HG02642 (cell line): ENCODE measurements at regions not wholly inside any gene's neighbourhood (a gene's known extent, or its start where the extent isn't known, plus 50 kb on each side); places are given as distances from the start of the nearest gene placed in this dataset.
A peak's percentile ranks its signal among the peaks of the same experiment; 100 is the strongest.

Experiments used
- ATAC-seq: cut with Tn5 transposase; IDR thresholded peaks from one replicate; pipeline ENCODE4 v1.9.1; 2021; ENCODE audit warnings: mild to moderate bottlenecking; ENCODE audit not compliant: unreplicated experiment, poor library complexity

DNA sequence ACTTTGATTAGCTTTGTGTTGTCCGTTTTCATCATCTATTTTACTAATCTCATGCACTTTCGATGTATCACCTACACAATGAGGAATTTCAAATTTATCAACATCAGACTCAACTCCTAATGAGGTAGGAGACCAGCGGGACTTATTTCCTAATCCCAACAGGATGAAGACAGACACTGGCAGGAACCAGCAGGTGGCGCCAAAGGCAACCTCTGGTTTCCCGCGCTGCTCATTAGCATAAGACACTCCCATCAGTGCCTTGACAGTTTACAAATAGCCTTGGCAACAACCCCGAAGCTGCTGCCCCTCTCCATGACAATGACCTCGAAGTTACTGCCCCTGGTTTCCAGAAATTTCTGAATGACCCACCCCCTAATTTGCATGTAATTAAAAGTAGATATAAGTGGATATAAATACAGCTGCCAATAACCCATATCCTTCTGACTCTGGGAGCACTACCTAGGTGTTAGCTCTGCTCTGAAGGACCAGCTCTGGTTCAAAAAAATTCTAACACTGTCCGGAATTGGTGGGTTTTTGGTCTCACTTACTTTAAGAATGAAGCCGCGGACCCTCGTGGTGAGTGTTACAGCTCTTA, 974.8 kb downstream of the ADGRL2 start:
- ATAC-seq = no peak

GRCh38 chr1:82762829-82763532, 962.2 kb downstream of the ADGRL2 start:
- ATAC-seq = peak; percentile 75

DNA sequence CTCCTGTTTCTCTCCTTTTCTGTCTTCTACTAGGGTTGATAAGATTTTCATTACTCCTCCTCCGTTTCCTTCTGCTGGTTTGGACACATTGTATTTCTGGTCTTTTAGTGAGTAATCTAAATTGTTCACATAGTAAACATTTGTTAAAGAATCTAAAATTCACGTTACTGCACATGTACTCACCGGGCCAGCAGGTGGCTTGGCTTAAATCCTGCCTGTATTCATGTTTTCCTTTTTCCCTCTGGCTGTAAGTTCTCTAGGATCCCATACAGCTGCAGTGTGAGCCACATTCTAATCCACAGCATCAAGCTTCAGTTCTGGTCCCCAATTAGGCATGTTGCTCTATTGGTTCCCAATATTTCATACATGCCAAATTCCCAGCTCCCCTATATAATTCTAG, 958.3 kb downstream of the ADGRL2 start:
- ATAC-seq = no peak

DNA sequence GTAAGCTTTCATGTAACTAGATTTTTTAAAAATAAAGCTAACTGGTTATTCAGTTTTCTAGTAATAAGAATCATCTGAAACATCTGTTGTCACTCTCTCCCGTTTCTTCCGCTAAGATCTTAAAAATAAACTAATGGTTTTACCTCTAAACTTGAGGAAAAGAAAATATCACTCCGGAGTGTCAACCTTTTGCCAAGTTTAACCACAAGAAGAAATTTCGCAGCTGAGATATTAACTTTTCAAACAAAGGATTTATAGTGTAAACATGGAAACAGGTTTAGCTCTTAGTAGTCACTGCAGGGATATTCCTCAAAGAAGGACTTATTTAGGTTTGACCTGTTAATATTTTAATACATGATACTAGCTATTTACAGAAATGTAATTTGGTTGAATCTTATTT, 954.9 kb downstream of the ADGRL2 start:
- no peak for ATAC-seq

- ATAC-seq = no peak
Observed at GRCh38 chr1:82755191-82755590, 954.5 kb downstream of the ADGRL2 start.

DNA sequence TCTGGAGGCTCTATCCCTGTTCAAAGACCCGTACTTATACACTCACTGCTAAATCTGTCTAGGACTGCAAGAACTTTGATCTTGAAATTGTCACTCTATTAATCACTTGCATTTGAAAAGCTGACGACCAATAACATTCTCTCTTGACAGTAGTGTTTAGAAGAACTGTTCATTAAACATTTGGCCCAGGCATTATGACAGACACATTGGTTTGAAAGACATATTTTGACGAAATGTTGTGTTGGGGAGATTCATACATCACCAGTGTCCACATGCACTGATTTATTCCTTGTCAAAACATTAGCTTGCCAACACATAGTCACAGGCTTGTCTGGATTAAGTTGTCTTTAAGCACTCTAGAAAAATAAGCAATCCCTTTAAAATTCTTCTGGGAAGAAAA, 951.3 kb downstream of the ADGRL2 start:
- no peak for ATAC-seq

DNA sequence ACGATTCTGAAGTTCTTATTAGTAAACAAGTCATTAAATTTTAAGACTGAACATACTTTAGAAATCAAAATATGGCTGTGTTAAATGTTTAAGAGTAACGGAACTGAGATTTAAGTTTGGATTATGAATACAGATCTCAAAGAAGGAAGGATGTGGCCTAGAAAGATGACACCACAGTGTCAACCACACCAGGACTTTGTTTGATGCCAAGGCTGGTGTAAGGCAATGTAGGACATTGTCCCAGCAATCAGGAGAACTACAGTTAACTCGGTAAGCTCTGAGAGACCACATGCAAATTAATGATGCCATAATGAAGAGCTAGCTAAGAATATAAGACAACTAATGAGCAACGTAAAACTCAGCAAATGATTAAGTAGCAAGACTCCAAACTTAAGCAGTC, 932.9 kb downstream of the ADGRL2 start:
- no peak for ATAC-seq

DNA sequence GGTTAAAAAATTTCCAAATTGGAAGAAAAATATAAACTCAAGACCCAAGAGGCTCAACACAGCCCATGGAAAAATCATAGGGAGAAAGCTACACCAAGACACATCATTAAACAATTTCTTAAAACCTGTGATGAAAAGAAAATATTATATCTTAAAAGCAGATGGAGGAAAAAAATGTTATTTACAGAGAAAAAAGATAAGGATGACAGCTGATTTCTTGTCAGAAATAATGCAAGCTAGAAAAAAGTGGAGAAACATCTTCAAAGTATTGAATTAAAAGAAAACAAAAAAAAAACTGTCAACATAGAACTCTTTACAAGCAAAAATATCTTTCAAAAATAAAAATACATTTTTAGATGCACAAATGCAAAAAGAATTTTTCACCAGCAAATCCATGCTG, 930.5 kb downstream of the ADGRL2 start:
- no peak for ATAC-seq

GRCh38 chr1:82728206-82728605, 927.5 kb downstream of the ADGRL2 start:
- ATAC-seq = no peak

- no peak for ATAC-seq
Observed at GRCh38 chr1:82724246-82724645, 923.5 kb downstream of the ADGRL2 start.

GRCh38 chr1:82722608-82723007, 921.9 kb downstream of the ADGRL2 start:
- no peak for ATAC-seq

GRCh38 chr1:82721702-82722101, 921.0 kb downstream of the ADGRL2 start:
- ATAC-seq = no peak

- no peak for ATAC-seq
Observed at GRCh38 chr1:82718719-82719419, 918.1 kb downstream of the ADGRL2 start.

DNA sequence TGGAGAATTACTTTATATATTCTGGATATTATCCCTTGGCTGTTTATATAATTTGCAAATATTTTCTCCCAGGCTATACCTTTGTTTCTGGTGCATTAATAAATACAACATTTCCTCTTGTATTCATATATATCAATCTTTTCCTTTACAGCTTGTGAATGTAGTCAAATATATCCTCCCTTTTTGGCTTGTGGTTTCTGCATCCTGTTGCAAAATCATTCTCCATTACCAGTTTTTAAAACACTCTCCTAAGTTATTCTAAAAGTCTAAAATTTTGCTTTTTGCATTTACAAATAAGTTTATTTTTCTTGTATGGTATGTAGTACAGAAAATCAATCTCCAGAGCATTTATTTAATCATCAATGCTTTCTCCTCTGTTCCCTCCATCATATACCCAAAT, 909.4 kb downstream of the ADGRL2 start:
- no peak for ATAC-seq

DNA sequence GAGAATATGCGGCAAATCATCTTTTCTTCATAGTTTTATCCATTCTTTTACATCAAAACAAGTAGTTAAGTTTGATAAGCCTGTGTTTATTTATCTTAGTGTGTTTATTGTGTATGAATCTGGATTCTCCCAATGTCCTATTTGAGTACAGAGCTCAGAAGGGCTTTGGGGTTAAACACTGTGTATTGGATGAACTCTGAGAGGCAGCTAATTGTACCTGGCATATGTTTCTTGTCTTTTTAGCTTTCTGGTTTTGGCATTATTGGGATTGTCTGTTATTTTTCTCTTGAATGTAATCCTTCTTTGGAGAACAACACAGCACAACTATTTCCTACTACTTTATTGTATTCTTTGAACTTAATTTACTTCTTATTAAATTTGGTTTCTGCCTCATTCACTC, 906.9 kb downstream of the ADGRL2 start:
- ATAC-seq = no peak

GRCh38 chr1:82706741-82707140, 906.0 kb downstream of the ADGRL2 start:
- no peak for ATAC-seq

- ATAC-seq = no peak
Observed at GRCh38 chr1:82704966-82705365, 904.2 kb downstream of the ADGRL2 start.

GRCh38 chr1:82704393-82704792, 903.7 kb downstream of the ADGRL2 start:
- no peak for ATAC-seq

- no peak for ATAC-seq
Observed at GRCh38 chr1:82703951-82704350, 903.2 kb downstream of the ADGRL2 start.

GRCh38 chr1:82700476-82700875, 899.7 kb downstream of the ADGRL2 start:
- no peak for ATAC-seq

GRCh38 chr1:82697965-82698364, 897.2 kb downstream of the ADGRL2 start:
- ATAC-seq = no peak

- ATAC-seq = no peak
Observed at GRCh38 chr1:82695443-82695842, 894.7 kb downstream of the ADGRL2 start.
